GM12874 (cell line): ENCODE measurements at regions not wholly inside any gene's neighbourhood (a gene's known extent, or its start where the extent isn't known, plus 50 kb on each side); places are given as distances from the start of the nearest gene placed in this dataset.

Experiments used
- CTCF ChIP-seq: IDR thresholded peaks from 2 replicates; pipeline ENCODE4 v1.5.1; 2011; ENCODE audit warnings: low read depth, mild to moderate bottlenecking, control low read depth, low read length, moderate library complexity; ENCODE audit not compliant: insufficient read depth

- TF ChIP-seq CTCF: no peak
Measured at GRCh38 chr1:58062635-58063034, 483.9 kb downstream of the OMA1 start.

GRCh38 chr1:58060559-58061170 is 485.9 kb downstream of the OMA1 start:
- no peak for TF ChIP-seq CTCF

- no peak for TF ChIP-seq CTCF
Measured at GRCh38 chr1:58059789-58060188, 486.7 kb downstream of the OMA1 start.

- TF ChIP-seq CTCF: no peak
Measured at GRCh38 chr1:58058323-58058722, 488.2 kb downstream of the OMA1 start.

GRCh38 chr1:58057826-58058225 is 488.7 kb downstream of the OMA1 start:
- TF ChIP-seq CTCF: no peak

GRCh38 chr1:58047265-58047858 is 499.2 kb downstream of the OMA1 start:
- TF ChIP-seq CTCF: peak; percentile 80

GRCh38 chr1:58045094-58045705 is 501.3 kb downstream of the OMA1 start:
- no peak for TF ChIP-seq CTCF
